Endothelial cell of umbilical vein (primary cell): ENCODE measurements at regions not wholly inside any gene's neighbourhood (a gene's known extent, or its start where the extent isn't known, plus 50 kb on each side); places are given as distances from the start of the nearest gene placed in this dataset.

Experiments used
- BruUV-seq: library from RNA; stranded (reverse); fragments of 400-500 nt; replicated peaks from 2 replicates; lab custom pipeline; 2021; lab: Mats Ljungman, UMichigan
- CTCF ChIA-PET: fragments of 300-600, 350-600 bp; sonication (Branson Sonifier 250); formaldehyde crosslinking; loops from one replicate; lab custom pipeline; 2021; ENCODE audit warnings: antibody characterized with exemption, inconsistent platforms; lab: Charles Lee
- POLR2A ChIA-PET: fragments of 300-600, 350-600 bp; sonication (Branson Sonifier 250); formaldehyde crosslinking; loops from one replicate; lab custom pipeline; 2021; ENCODE audit warnings: antibody characterized with exemption, inconsistent platforms; lab: Charles Lee
- DNase-seq: peaks from one replicate; pipeline ENCODE4 v3.0.0-alpha.2; 2011; ENCODE audit warnings: low read depth, low spot score
- FAIRE-seq: peaks from 2 replicates; lab custom pipeline; 2011; peaks lifted over from hg19 to GRCh38; lab: Jason Lieb, UNC
- H2AFZ ChIP-seq: 2 replicates; pipeline ENCODE4 v1.6.0; 2012; ENCODE audit warnings: low read depth, low read length, control low read depth, inconsistent platforms
- H3K27ac ChIP-seq: 2 replicates; pipeline ENCODE4 v1.5.1; 2011; ENCODE audit warnings: low read depth, mild to moderate bottlenecking, control low read depth, low read length, moderate library complexity; ENCODE audit not compliant: insufficient read depth
- H3K27me3 ChIP-seq, 2 experiments: 2 replicates each; pipeline versions ENCODE4 v1.6.0 to v1.6.1; 2011; ENCODE audit warnings: low read length in 2 of 2, mixed read lengths in 1 of 2; ENCODE audit not compliant: control insufficient read depth in 2 of 2, insufficient read depth in 2 of 2
- H3K36me3 ChIP-seq, 2 experiments: 2 replicates in 1 of 2; 3 replicates in 1 of 2; pipeline ENCODE4 v1.5.1; 2011; ENCODE audit warnings: low read length in 2 of 2, mild to moderate bottlenecking in 1 of 2, moderate library complexity in 1 of 2; ENCODE audit not compliant: control insufficient read depth in 2 of 2, insufficient read depth in 2 of 2; ENCODE audit errors: extremely low read depth in 1 of 2
- H3K4me1 ChIP-seq: 3 replicates; pipeline ENCODE4 v1.5.1; 2011; ENCODE audit warnings: mild to moderate bottlenecking, low read length; ENCODE audit not compliant: control insufficient read depth, insufficient read depth; ENCODE audit errors: extremely low read depth
- H3K4me2 ChIP-seq: 2 replicates; pipeline ENCODE4 v1.6.1; 2011; ENCODE audit warnings: low read length, control low read depth, mixed read lengths; ENCODE audit not compliant: insufficient read depth
- H3K4me3 ChIP-seq, 3 experiments: fragments of 200-600 bp in 1 of 3; sonication (generic), shearing (Covaris generic) in 1 of 3; replicated peaks in 1 of 3; 2 replicates each; pipeline ENCODE4 v1.5.1; 2011 to 2016; ENCODE audit warnings: control low read depth in 3 of 3, low read length in 3 of 3, mild to moderate bottlenecking in 2 of 3, inconsistent platforms in 1 of 3, low read depth in 1 of 3, moderate library complexity in 1 of 3; ENCODE audit not compliant: insufficient read depth in 1 of 3
- H3K79me2 ChIP-seq: 2 replicates; pipeline ENCODE4 v1.6.0; 2012; ENCODE audit warnings: low read length, inconsistent platforms; ENCODE audit not compliant: control insufficient read depth, insufficient read depth
- H3K9ac ChIP-seq: replicated peaks from 2 replicates; pipeline ENCODE3; 2011; ENCODE audit warnings: low read length, control low read depth; ENCODE audit not compliant: insufficient read depth; ENCODE audit errors: extremely low read depth
- H3K9me1 ChIP-seq: replicated peaks from 3 replicates; pipeline ENCODE4 v1.6.0; 2011; ENCODE audit warnings: mild to moderate bottlenecking, low read length; ENCODE audit not compliant: control insufficient read depth, insufficient read depth; ENCODE audit errors: extremely low read depth
- H3K9me3 ChIP-seq: replicated peaks from 2 replicates; pipeline ENCODE4 v1.5.1; 2012; ENCODE audit warnings: low read length, inconsistent platforms; ENCODE audit not compliant: control insufficient read depth, insufficient read depth
- H4K20me1 ChIP-seq: replicated peaks from 2 replicates; pipeline ENCODE3; 2011; ENCODE audit warnings: mild to moderate bottlenecking, low read length; ENCODE audit not compliant: control insufficient read depth, insufficient read depth; ENCODE audit errors: extremely low read depth
- EZH2 ChIP-seq: IDR thresholded peaks from 2 replicates; pipeline ENCODE4 v1.6.1; 2012; ENCODE audit warnings: borderline replicate concordance, low read depth, mild to moderate bottlenecking, moderate library complexity, low read length, inconsistent platforms; ENCODE audit not compliant: severe bottlenecking
- FOS ChIP-seq: IDR thresholded peaks from 2 replicates; pipeline ENCODE4 v1.6.1; 2011; ENCODE audit warnings: mild to moderate bottlenecking, low read length, moderate library complexity, borderline replicate concordance; ENCODE audit not compliant: insufficient read depth
- GATA2 ChIP-seq: IDR thresholded peaks from 2 replicates; pipeline ENCODE4 v1.7.0; 2011; ENCODE audit warnings: low read depth, mild to moderate bottlenecking, moderate library complexity, mixed read lengths, low read length; ENCODE audit not compliant: insufficient read length, insufficient read depth
- JUN ChIP-seq: IDR thresholded peaks from 2 replicates; pipeline ENCODE4 v1.6.1; 2011; ENCODE audit warnings: borderline replicate concordance, low read depth; ENCODE audit not compliant: insufficient read length, insufficient read depth
- MYC ChIP-seq: IDR thresholded peaks from one replicate; pipeline ENCODE4 v1.6.1; 2011; ENCODE audit warnings: mild to moderate bottlenecking, low read depth, low read length
- POLR2A ChIP-seq: IDR thresholded peaks from 2 replicates; pipeline ENCODE4 v1.6.1; 2012; ENCODE audit warnings: low read depth, mild to moderate bottlenecking, control low read depth, low read length
- POLR2AphosphoS5 ChIP-seq: IDR thresholded peaks from 2 replicates; pipeline ENCODE4 v1.6.1; 2012; ENCODE audit warnings: low read depth, mild to moderate bottlenecking, control low read depth, low read length, moderate library complexity; ENCODE audit not compliant: insufficient read depth
- dilution Hi-C: fragments of 300-500 bp; cut with MboI; formaldehyde crosslinking; loops from one replicate; pipeline ENCODE4 v1.15.0; 2019; ENCODE audit warnings: low sequenced_read_pairs; ENCODE audit not compliant: extremely low pct_ligation_motif_present
- intact Hi-C: fragments of 100-400 bp; cut with micrococcal nuclease; formaldehyde crosslinking; loops from one replicate; pipeline ENCODE4 v1.10.0; 2022
- TF ChIP-seq, protein P1 (sequence below): IDR thresholded peaks from 2 replicates; pipeline ENCODE4 v1.6.1; 2011; ENCODE audit not compliant: insufficient read depth, insufficient read length
- TF ChIP-seq, protein P2 (sequence below), 2 donors: IDR thresholded peaks; 1 replicate in 1 of 2; 2 replicates in 1 of 2; pipeline ENCODE4 v1.5.1; 2011; ENCODE audit warnings: low read length in 2 of 2, mild to moderate bottlenecking in 2 of 2, moderate library complexity in 2 of 2, control low read depth in 1 of 2, inconsistent platforms in 1 of 2, low read depth in 1 of 2; ENCODE audit not compliant: insufficient read depth in 1 of 2; ENCODE audit errors: extremely low read depth in 1 of 2

DNA sequence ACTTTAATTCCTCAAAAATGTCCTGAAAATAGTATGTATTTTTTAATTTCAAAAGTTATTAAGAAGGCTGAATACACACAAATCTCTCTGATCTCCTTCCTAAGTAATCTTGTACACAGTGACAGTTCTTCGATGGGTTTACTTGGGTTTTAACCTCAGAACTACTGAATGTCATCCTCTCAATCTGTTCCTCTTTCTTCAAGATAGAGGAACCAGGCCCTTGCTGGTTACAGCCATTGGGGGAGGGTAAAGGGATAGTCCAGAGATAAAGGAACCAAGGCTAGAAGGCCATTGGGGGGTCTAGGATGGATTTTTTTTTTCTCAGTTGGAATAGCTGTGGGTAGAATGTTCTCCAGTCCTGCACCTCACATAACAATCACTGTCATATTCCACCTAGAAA, 224.9 kb downstream of the SKIDA1 start:
- Histone ChIP-seq H3K4me3 (no peak overlapping the region), H3K9me1 (no peaks in the 10 kb centered on the region), H3K9ac (no peak overlapping the region), H2AFZ (no peak overlapping the region), H4K20me1 (no peaks in the 10 kb centered on the region), H3K27me3 (no peaks in the 10 kb centered on the region), H3K9me3 (no peaks in the 10 kb centered on the region), H3K36me3 (no peaks in the 10 kb centered on the region), H3K4me1 (no peaks in the 10 kb centered on the region), H3K79me2 (no peaks in the 10 kb centered on the region), H3K27ac (no peak overlapping the region), H3K4me2 (no peak overlapping the region)
- no peak for DNase-seq
- dilution Hi-C loops (no loop called here), intact Hi-C loops (no loop called here)
- FAIRE-seq, result no peak
- no TSS peak for BruUV-seq
- POLR2A ChIA-PET, result no interaction called here
- CTCF ChIA-PET, result no interaction called here
- TF ChIP-seq FOS (no peak), MYC (no peak), GATA2 (no peak), POLR2AphosphoS5 (no peak), EZH2 (no peak), JUN (no peak), POLR2A (no peak)
- TF ChIP-seq, protein P1, sequence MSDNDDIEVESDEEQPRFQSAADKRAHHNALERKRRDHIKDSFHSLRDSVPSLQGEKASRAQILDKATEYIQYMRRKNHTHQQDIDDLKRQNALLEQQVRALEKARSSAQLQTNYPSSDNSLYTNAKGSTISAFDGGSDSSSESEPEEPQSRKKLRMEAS, result no peak
- TF ChIP-seq, protein P2, sequence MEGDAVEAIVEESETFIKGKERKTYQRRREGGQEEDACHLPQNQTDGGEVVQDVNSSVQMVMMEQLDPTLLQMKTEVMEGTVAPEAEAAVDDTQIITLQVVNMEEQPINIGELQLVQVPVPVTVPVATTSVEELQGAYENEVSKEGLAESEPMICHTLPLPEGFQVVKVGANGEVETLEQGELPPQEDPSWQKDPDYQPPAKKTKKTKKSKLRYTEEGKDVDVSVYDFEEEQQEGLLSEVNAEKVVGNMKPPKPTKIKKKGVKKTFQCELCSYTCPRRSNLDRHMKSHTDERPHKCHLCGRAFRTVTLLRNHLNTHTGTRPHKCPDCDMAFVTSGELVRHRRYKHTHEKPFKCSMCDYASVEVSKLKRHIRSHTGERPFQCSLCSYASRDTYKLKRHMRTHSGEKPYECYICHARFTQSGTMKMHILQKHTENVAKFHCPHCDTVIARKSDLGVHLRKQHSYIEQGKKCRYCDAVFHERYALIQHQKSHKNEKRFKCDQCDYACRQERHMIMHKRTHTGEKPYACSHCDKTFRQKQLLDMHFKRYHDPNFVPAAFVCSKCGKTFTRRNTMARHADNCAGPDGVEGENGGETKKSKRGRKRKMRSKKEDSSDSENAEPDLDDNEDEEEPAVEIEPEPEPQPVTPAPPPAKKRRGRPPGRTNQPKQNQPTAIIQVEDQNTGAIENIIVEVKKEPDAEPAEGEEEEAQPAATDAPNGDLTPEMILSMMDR (IDR thresholded peaks at IDR 0.05; ENCODE audit: extremely low read depth in 1 of 2, insufficient read depth in 1 of 2, low read depth in 1 of 2, low read length in 2 of 2), result no peak
